Suppressor macrophage treated with lipopolysaccharide for 4 hours (primary cell): ENCODE measurements at regions not wholly inside any gene's neighbourhood (a gene's known extent, or its start where the extent isn't known, plus 50 kb on each side); places are given as distances from the start of the nearest gene placed in this dataset.
"Not testable (repeated sequence)": the region's sequence is repeated elsewhere in the genome, so short reads cannot be mapped to it uniquely, and the experiment has no call there.

ENCODE experiments used
- DNase-seq: peaks from one replicate; pipeline ENCODE4 v3.0.0-alpha.2; 2020

DNA sequence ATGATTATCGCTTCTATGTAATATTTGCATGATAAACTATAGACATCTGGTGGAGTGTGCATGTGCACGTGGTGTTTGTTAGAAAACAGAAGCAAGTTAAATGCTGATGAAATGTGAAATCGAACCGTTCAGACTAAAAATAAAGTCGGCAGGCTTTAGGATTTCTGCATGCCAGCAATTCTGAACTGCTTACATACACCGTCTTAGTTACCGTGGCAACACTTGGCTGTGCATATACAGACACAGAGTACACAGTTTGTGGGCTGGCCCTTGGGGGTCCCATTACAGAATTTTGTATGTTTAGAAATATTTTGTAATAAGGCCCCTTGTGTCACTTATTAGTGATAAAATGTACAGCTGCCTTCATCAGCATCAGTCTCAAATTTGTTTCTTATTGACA lies 605.5 kb downstream of the RBFOX1 start:
- DNase-seq = no peak

DNA sequence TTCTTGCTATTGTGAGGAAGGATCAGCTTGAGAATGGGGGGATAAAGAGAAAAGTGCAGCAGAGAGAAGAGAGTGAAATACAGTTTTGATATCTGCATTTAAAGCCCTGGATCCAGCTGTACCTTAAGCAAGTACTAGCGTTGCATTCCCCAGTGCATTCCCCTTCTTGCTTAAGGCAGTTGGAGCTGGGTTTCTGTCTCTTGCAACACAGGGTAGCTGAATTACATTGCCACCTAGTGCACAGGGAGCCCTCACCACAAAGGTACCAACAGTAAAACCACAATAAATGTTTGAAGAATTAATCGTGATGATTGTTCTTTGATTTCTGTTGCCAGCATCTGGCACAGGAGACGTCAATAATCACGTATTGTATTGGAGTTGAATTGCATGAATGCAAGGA lies 588.7 kb downstream of the RBFOX1 start:
- no peak for DNase-seq

DNA sequence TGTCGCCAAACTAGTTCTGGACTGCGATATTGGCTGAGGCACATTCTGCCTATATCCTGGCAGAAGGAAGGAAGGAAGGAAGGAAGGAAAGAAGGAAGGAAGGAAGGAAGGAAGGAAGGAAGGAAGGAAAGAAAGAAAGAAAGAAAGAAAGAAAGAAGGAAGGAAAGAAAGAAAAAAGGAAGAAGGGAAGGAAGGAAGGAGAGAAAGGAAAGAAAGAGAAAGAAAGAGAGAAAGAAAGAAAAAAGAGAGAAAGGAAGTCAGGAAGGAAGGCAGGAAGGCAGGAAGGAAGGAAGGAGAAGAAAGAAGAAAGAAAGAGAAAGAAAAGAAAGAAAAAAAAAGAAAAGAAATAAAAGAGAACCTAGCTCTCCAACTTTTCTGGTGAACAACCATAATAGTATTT lies 587.1 kb downstream of the RBFOX1 start:
- DNase-seq = no peak

DNA sequence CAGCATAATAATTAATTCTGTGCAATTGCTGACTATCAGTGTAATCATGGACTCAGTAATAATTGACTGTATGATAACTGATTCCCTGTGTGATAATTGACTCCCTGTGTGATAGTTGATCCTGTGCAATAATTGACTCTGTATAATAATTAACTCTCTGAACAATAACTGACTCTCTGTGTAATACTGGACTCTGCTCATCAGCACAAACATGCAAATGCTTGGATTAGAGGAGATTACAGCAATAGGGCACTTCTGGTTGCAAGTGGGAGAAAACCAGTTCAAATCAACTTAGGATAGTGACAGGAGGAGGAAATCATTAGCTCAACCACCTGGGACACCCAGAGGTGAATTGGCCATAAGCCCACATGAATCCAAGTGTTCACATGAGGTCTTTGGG lies 582.1 kb downstream of the RBFOX1 start:
- DNase-seq = no peak

DNA sequence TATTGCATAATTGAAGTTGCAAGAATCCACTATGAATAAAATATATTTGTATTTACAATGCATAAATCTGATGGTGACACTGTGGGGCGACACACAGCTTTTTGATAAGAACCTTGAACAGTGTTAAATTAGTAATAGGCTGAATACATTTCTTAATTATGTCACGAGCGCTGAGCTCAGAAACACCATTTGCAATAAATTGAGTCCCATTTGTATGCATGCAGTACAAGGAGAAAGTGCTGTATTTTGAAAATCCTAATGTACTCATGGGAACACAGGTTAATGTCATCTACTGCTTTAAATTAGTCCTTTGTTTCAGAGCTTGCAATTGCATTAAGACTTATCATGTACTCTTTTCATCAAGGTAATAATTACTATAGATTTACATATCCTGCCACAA lies 579.5 kb downstream of the RBFOX1 start:
- no peak for DNase-seq

DNA sequence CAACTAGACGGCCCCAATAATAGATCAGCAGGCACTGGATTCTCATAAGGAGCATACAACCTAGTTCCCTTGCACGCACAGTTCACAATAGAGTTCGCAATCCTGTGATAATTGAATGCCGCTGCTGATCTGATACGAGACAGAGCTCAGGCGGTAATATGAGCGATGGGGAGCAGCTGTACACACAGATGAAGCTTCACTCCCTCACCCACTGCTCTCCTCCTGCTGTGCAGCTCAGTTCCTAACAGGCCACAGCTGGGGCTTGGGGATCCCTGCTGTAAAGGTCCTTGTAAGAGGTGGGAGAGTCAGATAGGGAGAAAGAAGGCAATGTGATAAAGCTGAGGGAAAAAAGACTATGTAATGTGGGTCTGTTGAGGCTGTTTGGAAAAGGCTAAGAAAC lies 577.5 kb downstream of the RBFOX1 start:
- DNase-seq = no peak

DNA sequence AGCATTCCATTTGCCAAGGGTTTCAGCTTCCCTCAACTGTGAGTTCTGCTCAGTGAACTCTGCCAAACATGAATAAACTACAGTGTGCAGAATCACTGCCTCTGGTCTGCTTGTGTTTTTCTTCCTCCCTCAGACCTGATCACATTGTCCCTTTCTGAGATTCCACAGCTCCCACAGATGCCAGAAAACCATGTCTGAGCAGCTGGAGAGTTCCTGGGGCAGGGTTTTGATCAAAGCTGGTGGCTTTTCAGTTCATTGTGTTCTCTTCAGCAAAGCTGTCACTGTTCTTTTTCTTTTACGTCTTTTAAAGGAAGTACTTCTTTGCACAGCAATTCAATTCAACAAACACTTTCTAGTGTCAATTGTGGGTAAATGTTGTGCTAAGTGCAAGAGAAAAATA lies 555.8 kb downstream of the RBFOX1 start:
- DNase-seq = no peak

DNA sequence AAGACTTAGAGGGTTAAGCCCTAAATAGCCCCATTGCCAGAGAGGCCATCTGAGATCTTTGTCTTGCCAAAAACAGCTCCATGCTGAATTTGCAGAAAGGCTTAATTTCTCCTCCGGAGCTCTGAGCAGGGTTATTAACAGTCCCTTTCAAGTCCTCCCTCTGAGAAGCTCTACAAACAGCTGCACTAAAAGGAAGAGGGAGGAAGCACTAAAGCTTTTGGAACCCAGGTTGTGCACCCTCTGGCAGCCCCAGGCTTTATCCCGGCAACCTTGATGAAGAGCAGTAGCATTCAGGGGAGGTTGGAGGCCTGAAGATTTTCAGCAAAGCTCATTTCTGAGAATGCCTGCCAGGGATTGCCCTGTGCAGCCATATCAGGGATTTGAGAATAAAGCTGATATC lies 554.7 kb downstream of the RBFOX1 start:
- DNase-seq = no peak

DNA sequence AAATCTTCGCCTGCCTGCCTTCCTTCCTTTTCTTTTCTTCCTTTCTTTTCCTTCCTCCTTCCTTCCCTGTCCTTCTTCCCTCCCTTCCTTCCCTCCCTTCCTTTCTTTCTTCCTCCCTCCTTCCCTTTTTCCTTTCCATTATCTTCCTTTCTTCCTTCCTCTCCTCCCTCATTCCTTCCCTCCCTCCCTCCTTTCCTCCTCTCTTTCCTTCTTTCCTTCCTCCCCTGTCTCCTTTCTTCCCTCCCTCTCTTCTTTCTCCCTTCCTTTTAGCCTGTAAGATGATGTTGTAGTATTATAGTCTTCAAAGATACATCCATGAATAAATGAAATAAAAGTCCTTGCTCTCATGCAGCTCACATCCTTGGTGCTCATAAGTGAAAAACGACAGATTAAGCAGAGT lies 539.3 kb downstream of the RBFOX1 start:
- no peak for DNase-seq

DNA sequence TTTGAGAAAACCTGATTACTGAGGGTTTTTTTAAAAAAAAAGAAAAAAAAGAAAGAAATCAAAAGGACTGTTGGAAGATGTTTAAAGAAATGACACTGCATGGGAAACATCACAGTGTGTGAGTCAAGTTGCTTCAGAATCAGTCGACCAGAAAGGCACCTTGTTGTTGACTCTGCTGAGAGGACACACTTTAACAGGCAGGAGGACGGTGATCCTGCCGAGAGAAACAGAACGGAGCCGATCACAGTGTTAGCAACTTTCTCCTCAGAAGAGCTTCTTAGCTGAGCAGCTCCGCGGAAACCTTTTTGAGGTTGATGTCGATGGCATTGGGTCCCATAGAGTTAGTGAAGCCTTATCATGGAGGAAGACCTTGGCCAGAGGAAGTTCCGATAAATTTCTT lies 538.7 kb downstream of the RBFOX1 start:
- no peak for DNase-seq

DNA sequence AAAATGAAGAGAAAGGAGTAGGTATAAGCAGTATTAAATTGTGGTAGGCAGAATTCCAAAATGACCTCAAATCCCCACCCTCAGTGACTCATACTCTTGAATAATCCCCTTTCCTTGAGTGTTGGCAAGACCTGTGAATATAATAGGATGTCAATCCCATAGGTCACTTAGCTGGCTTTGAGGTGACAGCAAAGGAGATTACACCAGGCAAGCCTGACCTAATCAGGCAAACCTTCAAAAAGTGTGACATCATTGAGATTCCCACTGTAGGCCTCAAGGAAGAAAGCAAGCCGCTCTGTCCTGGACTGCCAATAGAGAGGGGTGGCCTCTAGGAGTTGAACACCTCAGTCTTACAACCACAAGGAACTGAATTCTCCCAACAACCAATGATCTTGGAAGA lies 535.2 kb downstream of the RBFOX1 start:
- no peak for DNase-seq

DNA sequence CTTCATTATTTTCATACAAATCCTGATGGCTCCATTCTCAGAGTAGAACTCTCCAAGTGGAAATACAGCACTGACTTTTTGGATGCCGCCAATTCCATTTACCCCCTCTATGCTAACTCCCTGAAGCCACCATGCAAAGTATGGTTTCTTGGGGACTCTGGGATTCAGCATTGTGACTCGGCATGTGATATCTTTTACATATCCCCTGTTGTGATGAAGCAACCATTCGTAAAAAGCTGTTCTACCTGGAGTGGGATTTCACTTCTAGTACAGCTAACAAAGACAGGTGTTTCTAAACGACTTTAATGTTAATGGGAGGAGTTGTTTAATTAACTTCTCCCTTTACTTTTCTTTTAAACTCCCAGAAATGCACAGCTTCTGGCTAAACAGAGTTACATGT lies 533.5 kb downstream of the RBFOX1 start:
- DNase-seq = no peak

DNA sequence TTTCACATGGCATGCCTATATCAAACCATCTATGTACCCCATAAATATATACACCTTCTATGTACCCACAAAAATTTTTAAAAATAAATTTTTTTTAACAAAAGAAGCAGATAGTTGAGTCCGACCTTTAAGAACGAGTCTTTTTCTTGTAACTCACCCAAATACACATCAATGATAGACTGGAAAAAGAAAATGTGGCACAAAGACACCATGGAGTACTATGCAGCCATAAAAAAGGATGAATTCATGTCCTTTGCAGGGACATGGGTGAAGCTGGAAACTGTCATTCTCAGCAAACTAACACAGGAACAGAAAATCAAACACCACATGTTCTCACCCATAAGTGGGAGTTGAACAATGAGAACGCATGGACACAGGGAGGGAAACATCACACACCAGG lies 532.7 kb downstream of the RBFOX1 start:
- not testable (repeated sequence) for DNase-seq

DNA sequence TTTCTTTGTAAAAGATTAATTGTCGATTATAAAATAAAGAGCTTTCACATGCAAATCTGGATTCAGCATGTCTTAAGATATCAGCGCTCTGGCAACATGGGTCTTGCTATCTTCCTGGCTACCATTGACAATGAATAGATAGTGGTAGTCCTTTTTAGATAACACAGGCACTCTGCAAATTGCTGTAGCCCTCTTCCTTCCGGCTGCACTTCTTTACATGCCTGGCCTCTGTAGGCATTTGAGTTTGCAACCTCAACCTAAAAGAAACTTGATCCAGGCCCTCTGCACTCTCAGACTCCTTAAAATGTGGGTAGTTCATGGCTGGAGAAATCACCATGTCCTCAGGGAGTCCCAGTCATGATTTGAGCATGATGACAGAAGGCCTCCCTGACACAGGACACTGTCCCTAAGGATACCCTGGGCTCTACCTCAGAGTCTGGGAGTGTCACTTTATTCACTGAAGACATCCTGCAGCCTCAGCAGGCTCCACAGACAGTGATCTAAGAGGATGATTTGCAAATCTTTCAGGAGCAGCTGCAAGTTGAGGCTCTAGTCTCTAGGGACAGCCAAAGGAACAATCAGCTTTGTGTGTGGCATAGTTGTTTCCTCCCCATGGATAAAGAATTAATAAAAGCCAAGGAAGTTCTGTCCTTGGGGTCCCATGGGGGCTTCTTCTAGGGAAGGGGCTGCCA lies 529.4 kb downstream of the RBFOX1 start:
- DNase-seq = no peak

DNA sequence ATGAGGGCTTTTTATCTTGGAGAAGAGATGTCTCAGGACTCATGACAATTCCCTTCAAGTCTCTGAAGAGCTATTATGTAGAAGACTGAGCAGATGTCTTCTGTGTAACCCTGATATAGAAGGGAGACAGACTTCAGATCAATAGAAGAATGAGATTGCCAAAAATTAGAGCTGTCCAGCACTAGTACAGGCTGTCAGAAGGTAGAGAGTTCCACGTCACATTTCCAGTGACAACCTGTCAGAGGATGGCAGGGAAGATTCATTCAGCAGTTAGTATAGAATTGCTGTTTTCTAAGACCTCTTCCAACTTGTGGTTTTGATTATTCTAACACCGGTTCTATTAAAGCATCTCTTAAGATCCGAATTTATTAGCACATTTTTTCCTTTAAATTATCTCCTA lies 520.6 kb downstream of the RBFOX1 start:
- no peak for DNase-seq

DNA sequence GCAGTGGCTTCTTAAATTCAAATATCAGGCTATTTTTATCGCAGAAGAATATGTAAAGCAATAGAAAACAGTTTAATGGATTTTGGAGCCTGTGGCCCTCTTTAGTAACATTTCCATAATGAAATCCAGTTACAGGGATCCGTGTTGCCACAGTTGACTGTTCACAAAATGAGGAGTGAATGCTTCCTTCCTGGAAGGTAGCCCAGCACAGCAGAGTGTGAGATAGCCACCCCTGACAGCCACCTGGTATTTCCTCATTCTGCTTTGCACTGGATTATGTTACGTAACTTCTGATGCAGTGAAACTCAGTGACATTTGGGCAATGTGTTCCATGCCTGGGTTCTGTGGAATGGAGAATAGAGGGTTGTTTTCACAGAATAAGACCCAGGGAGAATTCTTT lies 517.2 kb downstream of the RBFOX1 start:
- DNase-seq = no peak

DNA sequence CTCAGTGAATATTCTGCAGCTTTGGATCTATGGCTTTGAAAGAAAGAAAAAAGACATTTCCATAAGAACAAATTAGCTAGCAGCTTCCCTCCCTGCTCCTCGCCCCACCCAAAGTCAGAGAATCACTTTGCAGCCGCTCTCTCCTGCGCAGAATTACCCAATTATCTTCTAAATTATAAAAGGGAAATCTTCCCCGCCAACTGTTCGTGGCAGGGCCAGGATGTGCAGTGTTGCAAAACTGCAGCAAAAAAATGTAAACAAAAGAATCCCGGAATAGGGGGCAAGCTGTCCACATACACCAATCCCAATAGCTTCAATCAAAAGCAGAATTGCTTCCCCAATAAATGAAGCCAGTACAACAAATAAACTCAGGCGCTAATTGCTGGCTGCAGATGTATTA lies 510.6 kb downstream of the RBFOX1 start:
- no peak for DNase-seq

DNA sequence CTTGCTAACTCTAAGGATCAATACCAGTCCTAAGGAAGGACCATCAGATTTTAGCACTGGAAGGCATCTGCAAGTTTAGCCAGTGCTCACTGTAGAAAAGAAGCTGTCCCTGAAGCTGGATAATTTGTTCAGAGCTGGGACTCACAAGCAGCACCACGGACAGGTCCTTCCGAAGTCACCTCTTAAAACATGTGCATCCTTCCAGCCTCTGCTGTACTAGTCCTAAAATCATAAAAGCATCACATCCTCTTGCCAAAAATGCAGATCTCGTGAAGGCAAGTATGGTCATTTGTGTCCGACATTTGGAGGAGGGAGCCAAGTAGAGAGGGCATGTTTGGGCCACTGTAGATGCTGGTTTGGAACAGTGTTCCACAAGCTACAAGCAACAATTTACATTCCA lies 506.9 kb downstream of the RBFOX1 start:
- DNase-seq = no peak

DNA sequence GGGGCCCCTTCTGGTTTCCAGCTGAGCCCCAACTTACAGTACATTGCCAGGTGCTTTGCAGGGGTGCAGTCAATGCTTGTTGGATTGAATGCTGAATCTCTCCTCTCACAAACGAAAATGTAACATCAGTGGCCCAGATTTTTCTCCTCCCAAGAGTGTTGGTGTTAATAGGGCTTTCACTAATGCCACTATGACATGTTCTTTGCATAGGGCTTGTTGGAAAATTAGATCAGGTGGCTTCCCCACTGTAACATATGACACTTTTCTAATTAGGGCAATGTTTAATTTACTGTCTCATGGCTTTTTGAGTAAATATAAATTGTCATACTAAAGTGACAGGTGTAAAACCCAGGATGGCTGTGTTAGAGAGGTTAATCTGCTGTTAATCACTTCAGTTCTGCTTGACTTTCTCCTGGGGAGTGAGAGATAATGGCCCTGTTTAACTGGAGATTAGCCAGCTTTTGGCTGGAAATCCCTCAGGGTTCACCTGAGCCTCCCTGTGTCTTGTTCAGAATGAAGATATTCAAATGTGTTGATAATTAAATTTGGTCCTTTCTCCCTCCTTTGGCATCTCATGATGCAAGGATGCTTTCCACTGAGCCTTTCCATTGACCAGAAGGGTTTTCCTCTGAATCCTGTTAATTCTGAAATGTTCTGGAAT lies 502.3 kb downstream of the RBFOX1 start:
- DNase-seq = no peak

DNA sequence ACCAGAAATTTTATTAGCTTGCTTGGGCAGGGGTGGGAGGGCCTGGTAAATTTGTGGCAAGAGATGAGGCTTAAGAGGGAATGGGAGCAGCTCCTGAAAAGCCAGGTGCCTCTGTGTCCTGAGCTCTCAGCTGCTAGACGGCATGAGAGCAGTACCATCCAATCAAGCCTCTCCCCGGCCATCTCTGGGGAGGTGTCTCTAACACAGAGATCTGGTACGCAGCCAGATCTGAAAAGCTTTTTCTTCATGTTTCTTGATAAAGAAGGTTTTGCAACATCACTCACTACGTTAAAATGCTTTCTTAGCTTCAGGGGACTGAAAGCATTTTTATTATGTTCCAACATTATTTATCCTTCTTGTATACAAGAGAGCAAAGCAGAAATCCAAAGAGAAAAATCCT lies 488.2 kb downstream of the RBFOX1 start:
- DNase-seq = no peak

DNA sequence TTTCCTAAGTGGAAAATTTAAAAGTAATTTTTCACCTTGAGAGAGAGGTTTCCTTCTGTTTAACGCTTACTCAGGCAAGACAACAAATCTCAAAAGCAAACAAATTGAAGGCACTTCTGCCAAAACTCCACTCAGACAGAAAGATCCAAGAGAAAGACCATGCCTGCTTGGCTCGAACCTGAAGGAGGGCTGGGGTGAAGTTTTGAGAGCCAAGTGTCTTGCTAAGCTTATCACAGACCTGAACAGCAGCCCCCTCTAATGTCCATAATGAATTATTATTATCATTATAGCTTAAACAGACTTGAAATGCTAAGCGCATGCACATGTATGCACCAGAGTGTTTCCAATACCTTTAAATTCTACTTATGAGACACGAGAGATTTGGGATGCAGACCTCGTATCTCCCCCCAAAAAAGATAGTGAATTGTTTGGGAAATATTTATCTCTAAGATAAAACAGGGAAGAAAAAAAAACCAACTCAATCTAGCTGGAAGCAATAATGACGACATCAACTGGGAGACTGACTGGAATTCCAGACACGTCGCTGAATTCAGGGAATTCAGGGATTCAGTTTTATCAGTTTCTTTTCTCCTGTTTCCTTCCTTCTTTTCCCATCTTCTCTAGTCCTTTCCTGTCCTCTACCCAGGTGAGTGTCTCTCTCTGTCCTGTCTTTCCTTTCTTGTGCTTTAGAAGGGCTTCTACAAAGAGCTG lies 473.2 kb downstream of the RBFOX1 start:
- DNase-seq = no peak

DNA sequence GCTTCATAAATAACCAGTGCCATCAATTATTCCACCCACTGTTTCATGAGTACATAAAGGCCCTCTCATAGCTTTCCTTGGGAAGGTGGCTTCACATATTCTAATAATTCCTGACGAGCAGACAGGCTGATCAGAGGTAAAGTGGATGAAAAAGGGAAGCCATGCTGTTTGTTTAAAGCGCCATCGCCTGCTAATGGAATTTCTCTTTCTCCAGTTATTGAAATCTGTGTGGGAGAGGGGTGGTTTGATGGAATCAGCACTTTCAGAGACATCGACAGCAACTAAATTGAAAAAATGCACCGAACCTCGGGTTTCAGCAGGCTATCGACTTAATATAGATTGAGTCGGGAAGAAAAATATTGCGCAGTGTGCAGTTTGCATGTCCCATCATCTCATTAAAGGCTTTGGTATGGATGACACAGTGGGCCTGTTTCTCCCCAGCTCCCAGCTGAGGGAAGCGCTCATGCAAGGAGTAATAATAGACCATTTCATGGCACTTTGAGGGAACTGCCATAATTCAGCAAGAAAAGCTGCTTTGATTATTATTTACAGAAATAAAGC lies 472.1 kb downstream of the RBFOX1 start:
- no peak for DNase-seq

DNA sequence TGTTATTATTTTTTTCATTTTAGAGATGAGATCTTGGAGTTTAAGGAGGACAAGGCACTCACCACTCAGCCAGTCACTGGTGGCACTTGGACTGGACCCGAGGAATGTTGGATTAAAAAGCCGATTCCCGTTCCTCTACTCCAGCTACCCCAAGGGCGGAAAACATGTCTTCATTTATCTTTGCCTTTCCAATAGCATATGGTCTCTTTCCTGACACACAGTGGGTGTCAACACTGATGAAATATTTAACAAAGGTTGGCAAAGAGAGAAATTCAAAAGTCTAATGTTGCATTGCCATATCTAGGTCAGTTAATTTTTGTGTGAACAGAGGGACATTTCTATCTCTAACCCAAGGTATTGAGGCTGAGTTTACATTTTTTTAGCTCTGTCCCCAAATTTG lies 459.7 kb downstream of the RBFOX1 start:
- DNase-seq = no peak

DNA sequence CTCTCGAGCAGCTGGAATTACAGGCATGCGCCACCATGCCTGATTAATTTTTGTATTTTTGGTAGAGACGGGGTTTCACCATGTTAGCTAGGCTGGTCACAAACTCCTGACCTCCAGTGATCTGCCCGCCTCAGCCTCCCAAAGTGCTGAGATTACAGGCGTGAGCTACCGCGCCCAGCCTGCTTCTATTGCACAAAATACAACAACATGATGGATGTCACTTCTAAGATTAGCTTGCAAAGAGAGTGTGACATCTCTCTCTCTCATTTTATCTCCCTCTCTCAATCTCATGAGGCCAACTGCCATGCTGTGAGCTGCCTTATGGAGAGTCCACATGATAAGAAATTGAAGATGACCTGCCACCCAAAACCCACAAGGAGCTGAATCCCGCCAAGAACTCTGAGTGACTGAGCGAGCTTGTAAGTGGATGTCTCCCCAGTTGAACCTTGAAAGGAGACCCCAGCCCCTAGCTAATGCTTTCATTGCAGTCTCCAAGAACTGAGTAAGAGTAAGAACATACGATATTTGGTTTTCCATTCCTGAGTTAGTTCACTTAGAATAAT lies 458.5 kb downstream of the RBFOX1 start:
- DNase-seq = no peak
